Transverse colon (tissue), 4 donors: ENCODE measurements at regions not wholly inside any gene's neighbourhood (a gene's known extent, or its start where the extent isn't known, plus 50 kb on each side); places are given as distances from the start of the nearest gene placed in this dataset.

Source experiments
- CTCF ChIP-seq, 5 experiments: fragments of 200-600 bp in 3 of 5; fragments of 450-650 bp in 2 of 5; sonication (generic) in 3 of 5; IDR thresholded peaks; 1 replicate in 2 of 5; 2 replicates in 3 of 5; pipeline ENCODE4 v1.5.1; 2016 to 2017; ENCODE audit warnings: antibody characterized with exemption in 5 of 5, inconsistent platforms in 3 of 5, mild to moderate bottlenecking in 2 of 5, moderate library complexity in 1 of 5
- EP300 ChIP-seq: sonication (generic); formaldehyde crosslinking; IDR thresholded peaks from one replicate; pipeline ENCODE4 v1.6.1; 2017; ENCODE audit warnings: antibody characterized with exemption, low read depth
- POLR2A ChIP-seq: fragments of 450-650 bp; IDR thresholded peaks from one replicate; pipeline ENCODE4 v1.6.1; 2016; ENCODE audit warnings: antibody characterized with exemption, mild to moderate bottlenecking, moderate library complexity
- POLR2AphosphoS5 ChIP-seq, 3 donors: sonication (generic); formaldehyde crosslinking; IDR thresholded peaks; one replicate each; pipeline ENCODE4 v1.6.1; 2016; ENCODE audit warnings: antibody characterized with exemption in 3 of 3

GRCh38 chr2:186205254-186205911, 280.7 kb upstream of the ZC3H15 start:
- TF ChIP-seq CTCF (IDR thresholded peaks at IDR 0.05) (no peak), POLR2A (no peak), POLR2AphosphoS5 (IDR thresholded peaks at IDR 0.05) (no peak), EP300 (no peak)
